HUDEP-2 (cell line): ENCODE measurements at regions not wholly inside any gene's neighbourhood (a gene's known extent, or its start where the extent isn't known, plus 50 kb on each side); places are given as distances from the start of the nearest gene placed in this dataset.
"Not testable (repeated sequence)": the region's sequence is repeated elsewhere in the genome, so short reads cannot be mapped to it uniquely, and the experiment has no call there.

Experiments used
- DNase-seq, 76 experiments: peaks; one replicate each; lab custom pipeline; 2025; ENCODE audit not compliant: unreplicated experiment in 76 of 76; lab: John Stamatoyannopoulos, UW

DNA sequence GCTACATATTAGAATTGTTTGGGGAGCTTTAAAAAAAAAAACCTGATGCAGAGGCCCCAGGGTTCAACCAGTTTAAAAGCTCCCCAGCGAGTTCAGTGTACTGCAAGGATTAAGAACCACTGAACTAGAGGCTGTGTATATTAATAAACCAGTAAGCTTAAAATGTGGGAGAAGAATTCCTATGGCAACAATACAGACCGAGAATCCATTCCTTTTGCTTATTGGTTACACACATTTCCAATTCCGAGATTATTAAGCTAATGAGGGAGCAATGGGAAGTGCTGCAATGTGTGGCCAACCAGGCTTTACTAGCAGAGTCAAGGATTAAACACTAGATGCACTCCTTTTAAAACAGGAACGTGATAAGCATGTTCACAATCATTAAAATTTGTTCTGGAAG lies 204.4 kb downstream of the TDRD15 start:
- no peak for DNase-seq

DNA sequence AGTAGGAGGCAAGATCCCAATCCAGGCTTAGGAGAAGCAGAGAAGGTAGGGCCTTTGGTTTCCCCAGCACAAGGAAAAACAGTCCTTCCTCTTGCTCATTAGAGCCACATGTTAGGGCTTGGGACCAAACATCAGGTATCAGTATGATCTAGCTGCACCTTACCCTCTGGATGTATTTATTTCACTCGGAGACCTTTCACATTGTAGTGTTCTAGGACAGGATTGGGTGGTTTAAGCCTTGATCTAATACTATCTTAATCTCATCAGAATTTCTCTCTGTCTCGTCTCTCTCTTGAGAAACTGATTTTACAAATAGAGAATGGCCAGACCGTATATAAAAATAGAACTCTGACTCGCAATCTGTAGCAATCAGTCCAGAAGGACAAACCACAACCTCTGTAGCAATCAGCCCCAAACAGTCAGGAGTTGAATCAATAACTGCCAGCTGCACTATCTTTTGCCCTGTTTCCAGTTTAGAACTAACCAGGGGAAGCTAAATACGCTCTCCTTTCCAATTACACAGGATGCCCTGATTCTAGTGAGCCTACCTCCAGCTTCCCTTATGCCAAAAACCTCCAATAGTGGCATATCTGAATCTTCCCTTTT lies 207.1 kb downstream of the TDRD15 start:
- no peak for DNase-seq

GRCh38 chr2:21331625-21332370 lies 208.0 kb downstream of the TDRD15 start:
- DNase-seq, result no peak

- no peak for DNase-seq
Observed at GRCh38 chr2:21332993-21333625, 209.3 kb downstream of the TDRD15 start.

DNA sequence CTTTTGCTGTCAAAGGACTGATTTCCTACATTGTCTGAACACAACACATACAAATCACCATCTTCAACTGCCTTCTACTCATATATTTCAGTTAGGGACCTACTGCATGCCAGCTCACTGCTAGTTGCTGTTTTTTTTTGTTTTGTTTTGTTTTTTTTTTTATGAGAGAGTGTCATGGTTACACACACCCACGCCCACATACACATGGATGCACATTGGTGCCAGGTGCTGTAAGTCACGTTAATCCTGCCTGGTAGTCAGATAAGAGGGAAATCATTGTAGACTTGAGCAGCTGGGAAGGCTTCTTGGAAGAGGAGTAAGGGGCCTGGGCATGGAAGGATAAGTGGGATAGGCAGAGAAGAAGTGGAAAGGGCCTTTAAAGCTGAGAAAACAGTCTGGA lies 209.9 kb downstream of the TDRD15 start:
- no peak for DNase-seq

DNA sequence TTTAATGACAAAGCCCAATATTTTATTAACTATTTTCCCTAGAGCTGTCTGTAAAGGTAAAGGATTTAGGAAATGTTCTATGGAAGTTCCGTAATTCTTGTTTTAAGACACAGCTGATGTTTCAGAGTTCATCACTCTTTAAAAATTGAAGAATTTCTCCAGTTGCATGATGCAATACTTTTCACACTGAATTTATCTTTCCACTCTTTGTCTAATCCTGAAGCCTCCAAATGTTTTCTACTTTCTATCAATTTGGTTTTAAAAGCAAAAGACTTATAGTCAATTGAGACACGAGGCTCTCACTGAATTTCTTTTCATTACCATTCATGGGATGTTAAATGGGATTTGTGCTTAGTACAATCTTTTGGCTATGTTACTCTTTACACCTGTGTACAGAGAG lies 223.2 kb downstream of the TDRD15 start:
- no peak for DNase-seq

GRCh38 chr2:21353879-21354679 lies 230.3 kb downstream of the TDRD15 start:
- no peak for DNase-seq

GRCh38 chr2:21356086-21356856 lies 232.5 kb downstream of the TDRD15 start:
- no peak for DNase-seq

DNA sequence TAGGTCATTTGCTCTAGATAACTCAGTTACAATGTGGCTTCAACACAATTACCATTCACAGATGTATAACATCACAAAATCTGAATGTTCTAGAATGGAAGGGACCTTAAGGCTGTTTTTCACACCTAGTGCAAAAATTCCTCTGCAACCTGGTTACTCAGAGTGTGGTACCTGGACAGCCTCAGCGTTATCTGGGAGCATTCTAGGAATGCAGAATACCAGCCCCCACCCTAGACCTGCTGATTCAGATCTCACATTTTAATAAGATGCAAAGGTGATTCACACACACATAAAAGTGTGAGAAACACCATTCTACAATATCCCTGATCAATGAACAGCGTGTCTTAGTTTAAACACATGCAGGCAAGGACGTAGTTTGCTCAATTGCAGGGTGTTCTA lies 233.1 kb downstream of the TDRD15 start:
- no peak for DNase-seq

DNA sequence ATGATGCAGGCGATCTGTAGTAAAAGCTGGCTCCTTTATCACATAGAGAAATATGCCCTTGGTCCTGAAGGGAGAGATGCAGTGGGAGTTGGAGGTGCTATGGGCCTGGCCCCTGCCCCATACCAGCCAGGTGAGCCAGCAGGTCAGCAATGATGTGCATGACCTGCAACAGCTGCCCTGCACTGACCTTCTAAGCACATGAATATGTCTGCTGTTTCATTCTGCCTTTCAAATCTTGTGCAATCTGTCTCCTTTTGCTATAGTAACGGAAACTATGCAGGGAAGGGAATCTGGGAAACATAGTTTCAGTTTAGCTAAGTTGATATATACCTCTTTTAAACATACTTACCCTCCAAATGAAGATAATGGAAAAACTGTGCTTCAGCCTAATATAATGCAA lies 235.2 kb downstream of the TDRD15 start:
- DNase-seq, result no peak

- no peak for DNase-seq
Observed at GRCh38 chr2:21361384-21361783, 237.6 kb downstream of the TDRD15 start.

GRCh38 chr2:21361957-21362486 lies 238.3 kb downstream of the TDRD15 start:
- DNase-seq, result no peak

DNA sequence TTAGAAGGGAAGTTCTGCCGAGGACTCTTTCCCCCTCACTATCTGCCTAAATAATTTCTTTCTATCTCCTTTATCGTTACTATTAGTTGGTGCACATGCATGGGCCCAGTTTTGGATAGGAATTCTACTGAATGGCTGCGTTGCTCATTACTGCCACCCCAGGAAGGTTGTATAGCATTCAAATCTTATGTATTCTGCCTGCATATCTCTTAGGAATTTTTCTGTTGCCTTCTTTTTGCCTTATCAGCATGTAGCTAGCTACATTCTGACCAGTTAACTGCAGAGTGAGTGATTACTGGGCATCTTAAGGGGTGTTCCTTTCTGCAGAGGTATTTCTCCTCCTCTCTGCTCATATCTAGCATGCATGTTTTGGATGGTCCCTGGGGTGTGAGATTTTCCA lies 239.6 kb downstream of the TDRD15 start:
- peak in 1 of 76 experiments; percentile 0 for DNase-seq

- DNase-seq, result no peak
Observed at GRCh38 chr2:21367421-21367820, 243.7 kb downstream of the TDRD15 start.

- DNase-seq, result no peak
Observed at GRCh38 chr2:21369787-21370186, 246.0 kb downstream of the TDRD15 start.

DNA sequence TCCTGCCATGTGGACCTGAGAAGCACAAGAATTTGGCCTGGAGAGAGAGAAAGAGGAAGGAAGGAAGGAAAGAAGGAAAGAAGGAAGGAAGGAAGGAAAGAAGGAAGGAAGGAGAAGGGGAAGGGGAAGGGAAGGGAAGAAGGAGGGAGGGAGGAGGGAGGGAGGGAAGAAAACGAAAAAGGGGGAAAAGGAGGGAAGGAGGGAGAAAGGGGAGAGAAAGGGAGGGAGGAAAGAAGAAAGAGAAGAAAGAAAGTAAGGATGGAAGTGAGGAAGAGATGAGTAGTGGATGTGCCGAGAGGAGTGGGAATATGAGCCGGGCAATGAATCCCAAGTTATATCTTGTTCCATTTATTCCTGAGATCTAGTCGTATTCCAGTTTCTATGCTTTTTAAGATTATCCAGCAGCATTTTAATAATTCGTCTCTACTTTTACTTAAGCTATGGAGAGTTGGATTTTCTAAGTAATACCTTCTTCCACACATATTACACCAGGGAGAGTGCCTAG lies 247.8 kb downstream of the TDRD15 start:
- no peak for DNase-seq

- peak in 9 of 76 experiments; percentile 0 to 27 (median 9) for DNase-seq
Observed at GRCh38 chr2:21372654-21373053, 248.9 kb downstream of the TDRD15 start.

GRCh38 chr2:21376864-21377263 lies 253.1 kb downstream of the TDRD15 start:
- DNase-seq, result no peak

DNA sequence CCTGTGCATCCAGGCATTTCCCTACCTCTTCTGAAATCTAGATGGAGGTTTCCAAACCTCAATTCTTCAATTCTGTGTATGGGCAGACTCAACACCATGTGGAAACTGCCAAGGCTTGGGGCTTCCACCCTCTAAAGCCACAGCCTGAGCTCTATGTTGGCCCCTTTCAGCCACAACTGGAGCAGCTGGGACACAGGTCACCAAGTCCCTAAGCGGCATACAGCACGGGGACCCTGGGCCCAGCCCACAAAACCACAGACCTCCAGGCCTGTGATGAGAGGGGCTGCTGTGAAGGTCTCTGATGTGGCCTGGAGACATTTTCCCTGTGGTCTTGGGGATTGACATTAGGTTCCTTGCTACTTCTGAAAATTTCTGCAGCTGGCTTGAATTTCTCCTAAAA lies 255.4 kb downstream of the TDRD15 start:
- DNase-seq, result no peak

DNA sequence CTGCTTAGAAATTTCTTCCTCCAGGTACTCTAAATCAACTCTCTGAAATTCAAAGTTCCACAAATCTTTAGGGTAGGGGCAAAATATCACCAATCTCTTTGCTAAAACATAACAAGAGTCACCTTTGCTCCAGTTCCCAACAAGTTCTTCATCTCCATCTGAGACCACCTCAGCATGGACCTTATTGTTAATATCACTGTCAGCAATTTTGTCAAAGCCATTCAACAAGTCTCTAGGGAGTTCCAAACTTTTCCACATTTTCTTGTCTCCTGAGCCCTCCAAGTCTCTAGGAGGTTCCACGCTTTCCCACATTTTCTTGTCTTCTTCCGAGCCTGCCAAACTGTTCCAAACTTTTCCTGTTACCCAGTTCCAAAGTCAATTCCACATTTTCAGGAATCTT lies 255.9 kb downstream of the TDRD15 start:
- not testable (repeated sequence) for DNase-seq
